A673 (cell line): ENCODE measurements at regions not wholly inside any gene's neighbourhood (a gene's known extent, or its start where the extent isn't known, plus 50 kb on each side); places are given as distances from the start of the nearest gene placed in this dataset.

ENCODE experiments used
- BruUV-seq: library from RNA; stranded (reverse); fragments of 400-500 nt; replicated peaks from 2 replicates; lab custom pipeline; 2021; lab: Mats Ljungman, UMichigan
- CTCF ChIA-PET: fragments of 300-600 bp; sonication (Branson Sonifier 250); formaldehyde crosslinking; loops from one replicate; lab custom pipeline; 2022; ENCODE audit warnings: antibody characterized with exemption; lab: Charles Lee
- POLR2A ChIA-PET: fragments of 300-600 bp; sonication (Branson Sonifier 250); formaldehyde crosslinking; loops from one replicate; lab custom pipeline; 2022; ENCODE audit warnings: antibody characterized with exemption; ENCODE audit not compliant: low non-redundant PET; lab: Charles Lee
- DNase-seq: peaks from one replicate; pipeline ENCODE4 v3.0.0-alpha.2; 2015; ENCODE audit warnings: low spot score
- H3K27ac ChIP-seq: fragments of 200-600 bp; sonication (generic); 2 replicates; pipeline ENCODE4 v1.5.1; 2016; ENCODE audit warnings: mixed run types, low read depth, mild to moderate bottlenecking, mixed read lengths, antibody characterized with exemption, low read length; ENCODE audit not compliant: poor library complexity, severe bottlenecking
- H3K27me3 ChIP-seq: fragments of 200-600 bp; sonication (generic); replicated peaks from 2 replicates; pipeline ENCODE4 v1.6.1; 2017; ENCODE audit warnings: mixed run types, low read depth, mild to moderate bottlenecking, mixed read lengths, antibody characterized with exemption, low read length; ENCODE audit not compliant: insufficient read depth, poor library complexity
- H3K36me3 ChIP-seq: fragments of 200-600 bp; sonication (generic); 2 replicates; pipeline ENCODE4 v1.6.1; 2016; ENCODE audit warnings: mixed run types, mild to moderate bottlenecking, mixed read lengths, antibody characterized with exemption, low read length; ENCODE audit not compliant: insufficient read depth, poor library complexity, severe bottlenecking
- H3K4me1 ChIP-seq: fragments of 200-600 bp; sonication (generic); 2 replicates; pipeline ENCODE4 v1.6.1; 2017; ENCODE audit warnings: mixed run types, mild to moderate bottlenecking, mixed read lengths, antibody characterized with exemption, low read length; ENCODE audit not compliant: insufficient read depth, poor library complexity, severe bottlenecking
- H3K4me3 ChIP-seq: fragments of 200-600 bp; sonication (generic); 2 replicates; pipeline ENCODE4 v1.5.1; 2016; ENCODE audit warnings: low read depth, mixed run types, mild to moderate bottlenecking, mixed read lengths, low read length; ENCODE audit not compliant: poor library complexity, severe bottlenecking
- H3K9me3 ChIP-seq: fragments of 200-600 bp; sonication (generic); 2 replicates; pipeline ENCODE4 v1.6.1; 2016; ENCODE audit warnings: mixed run types, low read depth, mild to moderate bottlenecking, mixed read lengths, antibody characterized with exemption, low read length; ENCODE audit not compliant: poor library complexity, severe bottlenecking
- CTCF ChIP-seq: fragments of 300-800, 200-600 bp; sonication (generic); conservative IDR thresholded peaks from 2 replicates; pipeline ENCODE4 v1.5.1; 2017; ENCODE audit warnings: low read depth, mild to moderate bottlenecking, antibody characterized with exemption, low read length, moderate library complexity, mixed read lengths
- EZH2 ChIP-seq: fragments of 200-600 bp; sonication (generic); IDR thresholded peaks from 2 replicates; pipeline ENCODE4 v1.6.1; 2017; ENCODE audit warnings: borderline replicate concordance, low read depth, mild to moderate bottlenecking, mixed read lengths, antibody characterized with exemption, low read length; ENCODE audit not compliant: poor library complexity, severe bottlenecking
- intact Hi-C: fragments of 100-400 bp; cut with micrococcal nuclease; formaldehyde crosslinking; loops from one replicate; pipeline ENCODE4 v1.10.0; 2022; ENCODE audit not compliant: unreplicated experiment

GRCh38 chr12:87491089-87491488 is 538.1 kb downstream of the C12orf50 start:
- Histone ChIP-seq H3K4me1 (no peaks in the 10 kb centered on the region), H3K27me3 (no peaks in the 10 kb centered on the region), H3K9me3 (no peaks in the 10 kb centered on the region), H3K4me3 (no peak overlapping the region), H3K36me3 (no peaks in the 10 kb centered on the region), H3K27ac (no peak overlapping the region)
- POLR2A ChIA-PET: no interaction called here
- no peak for DNase-seq
- no TSS peak for BruUV-seq
- TF ChIP-seq CTCF (no peak), EZH2 (no peak)
- CTCF ChIA-PET: no interaction called here
- intact Hi-C loops: no loop called here

GRCh38 chr12:87469295-87469694 is 559.9 kb downstream of the C12orf50 start:
- POLR2A ChIA-PET: no interaction called here
- BruUV-seq: no TSS peak

GRCh38 chr12:87467936-87468335 is 561.3 kb downstream of the C12orf50 start:
- ChIA-PET CTCF (no interaction called here), POLR2A (no interaction called here)
- H3K4me3 ChIP-seq: no peak overlapping the region
- peak; percentile 63 for DNase-seq
- BruUV-seq: no TSS peak
- TF ChIP-seq CTCF (no peak), EZH2 (no peak)
- no peak overlapping the region for H3K27ac ChIP-seq
- peaks cover 41% of the 10 kb centered on the region for H3K4me1 ChIP-seq
- H3K27me3 ChIP-seq: no peaks in the 10 kb centered on the region
- H3K36me3 ChIP-seq: no peaks in the 10 kb centered on the region
- intact Hi-C loops: no loop called here
- no peaks in the 10 kb centered on the region for H3K9me3 ChIP-seq

More at GRCh38 chr12:87469295-87469694, 559.9 kb downstream of the C12orf50 start:
- Histone ChIP-seq H3K9me3 (no peaks in the 10 kb centered on the region), H3K4me1 (peaks cover 41% of the 10 kb centered on the region), H3K27me3 (no peaks in the 10 kb centered on the region), H3K36me3 (no peaks in the 10 kb centered on the region), H3K27ac (no peak overlapping the region), H3K4me3 (no peak overlapping the region)
- intact Hi-C loops: no loop called here
- no peak for TF ChIP-seq CTCF
- TF ChIP-seq EZH2: no peak
- CTCF ChIA-PET: no interaction called here
- DNase-seq: no peak
